ENCODE measurements at regions not wholly inside any gene's neighbourhood (a gene's known extent, or its start where the extent isn't known, plus 50 kb on each side); places are given as distances from the start of the nearest gene placed in this dataset.

- TF ChIP-seq CTCF (conservative IDR thresholded peaks at IDR 0.05 in 1 of 2, IDR thresholded peaks at IDR 0.05 in 1 of 2; ENCODE audit: extremely low read depth in 1 of 2, insufficient read depth in 1 of 2, low read depth in 1 of 2, low read length in 2 of 2) (no peak), EZH2 (IDR thresholded peaks at IDR 0.05; ENCODE audit: borderline replicate concordance, low read length) (no peak)
Measured at GRCh38 chr15:94673801-94674200, 442.4 kb downstream of the MCTP2 start.
